ENCODE measurements at regions not wholly inside any gene's neighbourhood (a gene's known extent, or its start where the extent isn't known, plus 50 kb on each side); places are given as distances from the start of the nearest gene placed in this dataset.
"Not testable (repeated sequence)": the region's sequence is repeated elsewhere in the genome, so short reads cannot be mapped to it uniquely, and the experiment has no call there.

GRCh38 chr11:16528639-16529038, 172.3 kb upstream of the SOX6 start:
- no peak for DNase-seq

- DNase-seq: no peak
Measured at GRCh38 chr11:16527525-16528246, 171.3 kb upstream of the SOX6 start.

- DNase-seq: no peak
Measured at GRCh38 chr11:16526947-16527346, 170.6 kb upstream of the SOX6 start.

GRCh38 chr11:16520713-16521112, 164.4 kb upstream of the SOX6 start:
- DNase-seq: not testable (repeated sequence)

GRCh38 chr11:16512899-16513241, 156.5 kb upstream of the SOX6 start:
- DNase-seq: no peak

GRCh38 chr11:16512198-16512898, 156.0 kb upstream of the SOX6 start:
- no peak for DNase-seq

GRCh38 chr11:16511116-16512114, 155.1 kb upstream of the SOX6 start:
- no peak for DNase-seq

GRCh38 chr11:16505481-16505880, 149.1 kb upstream of the SOX6 start:
- no peak for DNase-seq

- not testable (repeated sequence) for DNase-seq
Measured at GRCh38 chr11:16503891-16504290, 147.5 kb upstream of the SOX6 start.

- DNase-seq: no peak
Measured at GRCh38 chr11:16494918-16495691, 138.8 kb upstream of the SOX6 start.

- DNase-seq: no peak
Measured at GRCh38 chr11:16484434-16484833, 128.1 kb upstream of the SOX6 start.

GRCh38 chr11:16474659-16475058, 118.3 kb upstream of the SOX6 start:
- DNase-seq: no peak

- DNase-seq: no peak
Measured at GRCh38 chr11:16469968-16470367, 113.6 kb upstream of the SOX6 start.

GRCh38 chr11:16468735-16469453, 112.5 kb upstream of the SOX6 start:
- DNase-seq: no peak

- DNase-seq: no peak
Measured at GRCh38 chr11:16460508-16460907, 104.2 kb upstream of the SOX6 start.

GRCh38 chr11:16456366-16456765, 100.0 kb upstream of the SOX6 start:
- no peak for DNase-seq

GRCh38 chr11:16454289-16454863, 98.0 kb upstream of the SOX6 start:
- DNase-seq: no peak

GRCh38 chr11:16448123-16448717, 91.9 kb upstream of the SOX6 start:
- no peak for DNase-seq

- no peak for DNase-seq
Measured at GRCh38 chr11:16441461-16441860, 85.1 kb upstream of the SOX6 start.

- no peak for DNase-seq
Measured at GRCh38 chr11:16440136-16440535, 83.8 kb upstream of the SOX6 start.

GRCh38 chr11:16434036-16434435, 77.7 kb upstream of the SOX6 start:
- no peak for DNase-seq
